ENCODE measurements at regions not wholly inside any gene's neighbourhood (a gene's known extent, or its start where the extent isn't known, plus 50 kb on each side); places are given as distances from the start of the nearest gene placed in this dataset.

DNA sequence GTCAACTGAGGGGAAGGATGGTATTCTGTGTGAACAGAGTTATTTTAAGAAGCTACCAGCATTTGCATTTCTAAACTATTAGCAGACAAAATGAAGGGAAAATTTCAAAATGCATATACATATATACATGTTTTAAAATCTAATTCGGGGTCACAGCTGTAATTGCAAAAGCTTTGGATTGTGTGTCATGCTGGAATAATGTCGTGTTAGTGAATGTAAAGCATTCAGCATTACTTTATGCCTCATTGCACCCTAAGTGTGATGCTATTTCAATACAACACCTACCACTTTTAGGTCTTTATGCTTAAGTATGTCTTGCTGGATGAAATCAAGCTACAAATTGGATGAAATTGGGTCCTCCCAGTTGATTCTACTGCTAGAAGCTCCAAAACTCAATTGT, 687.6 kb upstream of the MEF2C start:
- TF ChIP-seq, protein P1, sequence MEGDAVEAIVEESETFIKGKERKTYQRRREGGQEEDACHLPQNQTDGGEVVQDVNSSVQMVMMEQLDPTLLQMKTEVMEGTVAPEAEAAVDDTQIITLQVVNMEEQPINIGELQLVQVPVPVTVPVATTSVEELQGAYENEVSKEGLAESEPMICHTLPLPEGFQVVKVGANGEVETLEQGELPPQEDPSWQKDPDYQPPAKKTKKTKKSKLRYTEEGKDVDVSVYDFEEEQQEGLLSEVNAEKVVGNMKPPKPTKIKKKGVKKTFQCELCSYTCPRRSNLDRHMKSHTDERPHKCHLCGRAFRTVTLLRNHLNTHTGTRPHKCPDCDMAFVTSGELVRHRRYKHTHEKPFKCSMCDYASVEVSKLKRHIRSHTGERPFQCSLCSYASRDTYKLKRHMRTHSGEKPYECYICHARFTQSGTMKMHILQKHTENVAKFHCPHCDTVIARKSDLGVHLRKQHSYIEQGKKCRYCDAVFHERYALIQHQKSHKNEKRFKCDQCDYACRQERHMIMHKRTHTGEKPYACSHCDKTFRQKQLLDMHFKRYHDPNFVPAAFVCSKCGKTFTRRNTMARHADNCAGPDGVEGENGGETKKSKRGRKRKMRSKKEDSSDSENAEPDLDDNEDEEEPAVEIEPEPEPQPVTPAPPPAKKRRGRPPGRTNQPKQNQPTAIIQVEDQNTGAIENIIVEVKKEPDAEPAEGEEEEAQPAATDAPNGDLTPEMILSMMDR (IDR thresholded peaks at IDR 0.05 in 8 of 11, conservative IDR thresholded peaks at IDR 0.05 in 3 of 11), result no peak
- no peak for TF ChIP-seq POLR2AphosphoS5 (IDR thresholded peaks at IDR 0.05)

Data from spleen (tissue), 7 donors.